OCI-LY7 (cell line): ENCODE measurements at regions not wholly inside any gene's neighbourhood (a gene's known extent, or its start where the extent isn't known, plus 50 kb on each side); places are given as distances from the start of the nearest gene placed in this dataset.

Experiments
- BruUV-seq: library from RNA; stranded (reverse); fragments of 400-500 nt; replicated peaks from 2 replicates; lab custom pipeline; 2021; lab: Mats Ljungman, UMichigan
- CTCF ChIA-PET: fragments of 300-600 bp; sonication (Branson Sonifier 250); formaldehyde crosslinking; loops from one replicate; lab custom pipeline; 2022; ENCODE audit warnings: antibody characterized with exemption; ENCODE audit not compliant: unreplicated experiment; lab: Charles Lee
- POLR2A ChIA-PET: fragments of 300-600 bp; sonication (Branson Sonifier 250); formaldehyde crosslinking; loops from one replicate; lab custom pipeline; 2022; ENCODE audit warnings: antibody characterized with exemption; lab: Charles Lee
- DNase-seq: peaks from one replicate; pipeline ENCODE4 v3.0.0-alpha.2; 2015; ENCODE audit warnings: low spot score
- H2AFZ ChIP-seq: fragments of 200-600 bp; sonication (generic), shearing (Covaris generic); 2 replicates; pipeline ENCODE4 v1.6.1; 2014; ENCODE audit warnings: mild to moderate bottlenecking, antibody characterized with exemption, low read length, moderate library complexity
- H3K27ac ChIP-seq: fragments of 200-600 bp; sonication (generic); 2 replicates; pipeline ENCODE4 v1.5.1; 2014; ENCODE audit warnings: mixed run types, low read depth, mild to moderate bottlenecking, moderate library complexity, low read length, inconsistent platforms; ENCODE audit not compliant: poor library complexity, severe bottlenecking
- H3K36me3 ChIP-seq: fragments of 200-600 bp; sonication (generic); 2 replicates; pipeline ENCODE4 v1.6.1; 2014; ENCODE audit warnings: mild to moderate bottlenecking, antibody characterized with exemption, low read length, moderate library complexity, mixed read lengths; ENCODE audit not compliant: insufficient read depth
- H3K4me1 ChIP-seq: fragments of 200-600 bp; sonication (generic); 2 replicates; pipeline ENCODE4 v1.5.1; 2014; ENCODE audit warnings: mild to moderate bottlenecking, low read length; ENCODE audit not compliant: insufficient read depth, poor library complexity, severe bottlenecking
- H3K4me2 ChIP-seq: fragments of 200-600 bp; sonication (generic); 2 replicates; pipeline ENCODE4 v1.6.1; 2014; ENCODE audit warnings: mild to moderate bottlenecking, low read length
- H3K4me3 ChIP-seq: fragments of 200-600 bp; sonication (generic); 2 replicates; pipeline ENCODE4 v1.5.1; 2014; ENCODE audit warnings: mild to moderate bottlenecking, low read depth, low read length; ENCODE audit not compliant: poor library complexity, severe bottlenecking
- H3K79me2 ChIP-seq: fragments of 200-600 bp; sonication (generic); 2 replicates; pipeline ENCODE4 v1.6.1; 2016; ENCODE audit warnings: low read depth, mild to moderate bottlenecking, low read length, moderate library complexity, mixed read lengths; ENCODE audit not compliant: insufficient read depth
- H3K9me2 ChIP-seq: fragments of 200-600 bp; sonication (generic); 2 replicates; pipeline ENCODE4 v1.6.1; 2016; ENCODE audit warnings: mild to moderate bottlenecking, low read length, mixed read lengths; ENCODE audit not compliant: insufficient read depth
- H3K9me3 ChIP-seq: fragments of 200-600 bp; sonication (generic); 2 replicates; pipeline ENCODE4 v1.6.1; 2014; ENCODE audit warnings: mild to moderate bottlenecking, mixed run types, low read length, mixed read lengths
- H4K20me1 ChIP-seq: fragments of 200-600 bp; sonication (generic); 2 replicates; pipeline ENCODE4 v1.6.1; 2014; ENCODE audit warnings: mild to moderate bottlenecking, antibody characterized with exemption, low read length, moderate library complexity, mixed read lengths; ENCODE audit not compliant: insufficient read depth
- CTCF ChIP-seq: fragments of 200-600 bp; sonication (generic); conservative IDR thresholded peaks from 2 replicates; pipeline ENCODE4 v1.5.1; 2014; ENCODE audit warnings: mild to moderate bottlenecking, antibody characterized with exemption, low read length, moderate library complexity, mixed read lengths
- EZH2phosphoT487 ChIP-seq: fragments of 200-600 bp; sonication (generic); IDR thresholded peaks from 2 replicates; pipeline ENCODE4 v1.6.1; 2018; ENCODE audit warnings: low read depth, borderline replicate concordance, mild to moderate bottlenecking, mixed run types, antibody characterized with exemption, low read length, moderate library complexity, mixed read lengths
- intact Hi-C: fragments of 100-400 bp; cut with micrococcal nuclease; formaldehyde crosslinking; loops from one replicate; pipeline ENCODE4 v1.10.0; 2022; ENCODE audit not compliant: unreplicated experiment

- Histone ChIP-seq H3K4me2 (no peak overlapping the region), H2AFZ (no peak overlapping the region), H3K36me3 (no peaks in the 10 kb centered on the region), H3K4me3 (no peak overlapping the region), H3K27ac (no peak overlapping the region), H3K9me3 (no peaks in the 10 kb centered on the region), H3K9me2 (no peaks in the 10 kb centered on the region), H3K79me2 (no peaks in the 10 kb centered on the region), H3K4me1 (no peaks in the 10 kb centered on the region), H4K20me1 (no peaks in the 10 kb centered on the region)
- ChIA-PET POLR2A (no interaction called here), CTCF (no interaction called here)
- BruUV-seq: no TSS peak
- intact Hi-C loops: no loop called here
- TF ChIP-seq EZH2phosphoT487 (no peak), CTCF (no peak)
- no peak for DNase-seq
These were observed 187.3 kb downstream of the SAMD5 start for GRCh38 chr6:147695819-147696218.

GRCh38 chr6:147699140-147699539 is 190.7 kb downstream of the SAMD5 start:
- Histone ChIP-seq H2AFZ (no peak overlapping the region), H3K4me1 (no peaks in the 10 kb centered on the region), H3K27ac (no peak overlapping the region), H3K4me3 (no peak overlapping the region), H3K79me2 (no peaks in the 10 kb centered on the region), H3K4me2 (no peak overlapping the region), H3K9me3 (no peaks in the 10 kb centered on the region), H3K36me3 (no peaks in the 10 kb centered on the region), H4K20me1 (no peaks in the 10 kb centered on the region), H3K9me2 (no peaks in the 10 kb centered on the region)
- TF ChIP-seq CTCF: no peak
- no peak for TF ChIP-seq EZH2phosphoT487
- DNase-seq: no peak
- no TSS peak for BruUV-seq
- ChIA-PET POLR2A (interaction anchor here (1.0 kb wide), 1 partner anchor 10 kb away, joined by 3 read pairs; no protein-coding TSS in a partner anchor), CTCF (no interaction called here)
- intact Hi-C loops: no loop called here

- H2AFZ ChIP-seq: no peak overlapping the region
- H3K36me3 ChIP-seq: no peaks in the 10 kb centered on the region
These were observed 191.1 kb downstream of the SAMD5 start for GRCh38 chr6:147699637-147700036.

More at GRCh38 chr6:147699637-147700036, 191.1 kb downstream of the SAMD5 start:
- TF ChIP-seq CTCF: no peak
- no peak for TF ChIP-seq EZH2phosphoT487
- DNase-seq: no peak
- intact Hi-C loops: no loop called here
- Histone ChIP-seq H3K9me3 (no peaks in the 10 kb centered on the region), H3K4me1 (no peaks in the 10 kb centered on the region), H3K27ac (no peak overlapping the region), H3K4me3 (no peak overlapping the region), H4K20me1 (no peaks in the 10 kb centered on the region), H3K4me2 (no peak overlapping the region), H3K9me2 (no peaks in the 10 kb centered on the region), H3K79me2 (no peaks in the 10 kb centered on the region)
- BruUV-seq: no TSS peak
- ChIA-PET CTCF (no interaction called here), POLR2A (interaction anchor here (1.0 kb wide), 1 partner anchor 10 kb away, joined by 3 read pairs; no protein-coding TSS in a partner anchor)
